ENCODE measurements at regions not wholly inside any gene's neighbourhood (a gene's known extent, or its start where the extent isn't known, plus 50 kb on each side); places are given as distances from the start of the nearest gene placed in this dataset.

- Histone ChIP-seq H3K9me3 (ENCODE audit: control insufficient read depth, low read length) (no peaks in the 10 kb centered on the region), H3K4me1 (no peaks in the 10 kb centered on the region), H3K36me3 (ENCODE audit: control insufficient read depth, insufficient read depth, low read length) (no peaks in the 10 kb centered on the region), H3K4me3 (ENCODE audit: low read depth, low read length) (no peak overlapping the region), H3K27me3 (ENCODE audit: control insufficient read depth, insufficient read depth, low read length) (no peaks in the 10 kb centered on the region), H3K9ac (no peak overlapping the region), H3K79me2 (no peaks in the 10 kb centered on the region), H2AFZ (no peak overlapping the region), H3K27ac (no peak overlapping the region), H3K4me2 (ENCODE audit: low read length) (no peak overlapping the region)
- TF ChIP-seq CTCF (IDR thresholded peaks at IDR 0.05): no peak
Measured at GRCh38 chr3:18499301-18499700, 74.2 kb upstream of the SATB1 start.

GRCh38 chr3:18494251-18494650 is 69.1 kb upstream of the SATB1 start:
- TF ChIP-seq CTCF (IDR thresholded peaks at IDR 0.05): no peak
- no peak overlapping the region for H3K9ac ChIP-seq
- H3K27me3 ChIP-seq (ENCODE audit: control insufficient read depth, insufficient read depth, low read length): no peaks in the 10 kb centered on the region
- no peak overlapping the region for H2AFZ ChIP-seq
- H3K9me3 ChIP-seq (ENCODE audit: control insufficient read depth, low read length): no peaks in the 10 kb centered on the region
- no peak overlapping the region for H3K4me2 ChIP-seq (ENCODE audit: low read length)
- H3K36me3 ChIP-seq (ENCODE audit: control insufficient read depth, insufficient read depth, low read length): no peaks in the 10 kb centered on the region
- H3K27ac ChIP-seq: no peak overlapping the region
- no peak overlapping the region for H3K4me3 ChIP-seq (ENCODE audit: low read depth, low read length)
- no peaks in the 10 kb centered on the region for H3K4me1 ChIP-seq
- H3K79me2 ChIP-seq: no peaks in the 10 kb centered on the region

- Histone ChIP-seq H3K36me3 (ENCODE audit: control insufficient read depth, insufficient read depth, low read length) (no peaks in the 10 kb centered on the region), H3K79me2 (no peaks in the 10 kb centered on the region), H3K4me3 (ENCODE audit: low read depth, low read length) (no peak overlapping the region), H3K27ac (no peak overlapping the region), H3K9ac (no peak overlapping the region), H3K4me2 (ENCODE audit: low read length) (no peak overlapping the region), H3K9me3 (ENCODE audit: control insufficient read depth, low read length) (no peaks in the 10 kb centered on the region), H2AFZ (no peak overlapping the region), H3K4me1 (no peaks in the 10 kb centered on the region), H3K27me3 (ENCODE audit: control insufficient read depth, insufficient read depth, low read length) (no peaks in the 10 kb centered on the region)
- TF ChIP-seq CTCF (IDR thresholded peaks at IDR 0.05): no peak
Measured at GRCh38 chr3:18489939-18490338, 64.8 kb upstream of the SATB1 start.

GRCh38 chr3:18483226-18483625 is 58.1 kb upstream of the SATB1 start:
- no peak overlapping the region for H3K27ac ChIP-seq
- no peak overlapping the region for H3K4me2 ChIP-seq (ENCODE audit: low read length)
- H3K9ac ChIP-seq: no peak overlapping the region
- no peaks in the 10 kb centered on the region for H3K27me3 ChIP-seq (ENCODE audit: control insufficient read depth, insufficient read depth, low read length)
- no peaks in the 10 kb centered on the region for H3K4me1 ChIP-seq
- no peak overlapping the region for H3K4me3 ChIP-seq (ENCODE audit: low read depth, low read length)
- no peak for TF ChIP-seq CTCF (IDR thresholded peaks at IDR 0.05)
- H3K79me2 ChIP-seq: no peaks in the 10 kb centered on the region
- no peaks in the 10 kb centered on the region for H3K36me3 ChIP-seq (ENCODE audit: control insufficient read depth, insufficient read depth, low read length)
- no peaks in the 10 kb centered on the region for H3K9me3 ChIP-seq (ENCODE audit: control insufficient read depth, low read length)
- H2AFZ ChIP-seq: no peak overlapping the region

GRCh38 chr3:18481946-18482548 is 56.9 kb upstream of the SATB1 start:
- Histone ChIP-seq H3K9ac (no peak overlapping the region), H2AFZ (no peak overlapping the region), H3K4me2 (ENCODE audit: low read length) (no peak overlapping the region), H3K36me3 (ENCODE audit: control insufficient read depth, insufficient read depth, low read length) (no peaks in the 10 kb centered on the region), H3K79me2 (no peaks in the 10 kb centered on the region), H3K27me3 (ENCODE audit: control insufficient read depth, insufficient read depth, low read length) (no peaks in the 10 kb centered on the region), H3K4me1 (no peaks in the 10 kb centered on the region), H3K4me3 (ENCODE audit: low read depth, low read length) (no peak overlapping the region), H3K9me3 (ENCODE audit: control insufficient read depth, low read length) (no peaks in the 10 kb centered on the region), H3K27ac (no peak overlapping the region)
- no peak for TF ChIP-seq CTCF (IDR thresholded peaks at IDR 0.05)

Measured in parathyroid adenoma (tissue), 2 donors.